MCF 10A (cell line): ENCODE measurements at regions not wholly inside any gene's neighbourhood (a gene's known extent, or its start where the extent isn't known, plus 50 kb on each side); places are given as distances from the start of the nearest gene placed in this dataset.

Experiments
- BruUV-seq: library from RNA; stranded (reverse); fragments of 400-500 nt; replicated peaks from 2 replicates; lab custom pipeline; 2021; lab: Mats Ljungman, UMichigan
- CTCF ChIA-PET: fragments of 300-600 bp; sonication (Branson Sonifier 250); formaldehyde crosslinking; extraction: SDS; loops from one replicate; lab custom pipeline; 2021; ENCODE audit warnings: antibody characterized with exemption, inconsistent platforms; lab: Yijun Ruan, JAX
- POLR2A ChIA-PET: fragments of 300-600, 350-650 bp; sonication (Branson Sonifier 250); formaldehyde crosslinking; extraction: SDS; loops from one replicate; lab custom pipeline; 2020; ENCODE audit warnings: antibody characterized with exemption, inconsistent platforms; lab: Yijun Ruan, JAX
- DNase-seq: peaks from one replicate; pipeline ENCODE4 v3.0.0-alpha.2; 2018; ENCODE audit not compliant: unreplicated experiment
- H3K27ac Mint-ChIP-seq: one replicate; pipeline ENCODE4 v1.8.0; 2022; ENCODE audit warnings: mild to moderate bottlenecking, low read depth, mixed read lengths; ENCODE audit not compliant: unreplicated experiment
- H3K27me3 Mint-ChIP-seq: one replicate; pipeline ENCODE4 v1.8.0; 2022; ENCODE audit warnings: mixed read lengths; ENCODE audit not compliant: insufficient read depth, unreplicated experiment
- H3K36me3 Mint-ChIP-seq: one replicate; pipeline ENCODE4 v1.8.0; 2022; ENCODE audit warnings: mild to moderate bottlenecking, moderate library complexity, mixed read lengths; ENCODE audit not compliant: insufficient read depth, unreplicated experiment
- H3K4me1 Mint-ChIP-seq: one replicate; pipeline ENCODE4 v1.8.0; 2022; ENCODE audit warnings: mixed read lengths; ENCODE audit not compliant: insufficient read depth, unreplicated experiment
- H3K4me3 Mint-ChIP-seq: one replicate; pipeline ENCODE4 v1.8.0; 2022; ENCODE audit warnings: mild to moderate bottlenecking, moderate library complexity, mixed read lengths; ENCODE audit not compliant: unreplicated experiment
- H3K9me3 Mint-ChIP-seq: one replicate; pipeline ENCODE4 v1.8.0; 2022; ENCODE audit warnings: mixed read lengths; ENCODE audit not compliant: unreplicated experiment
- intact Hi-C: fragments of 100-400 bp; cut with micrococcal nuclease; formaldehyde crosslinking; loops from 2 replicates; pipeline ENCODE4 v1.14.1; 2022
- TF ChIP-seq, protein P1 (sequence below): fragments of 200-600 bp; IDR thresholded peaks from one replicate; pipeline ENCODE4 v1.8.0; 2022; ENCODE audit warnings: antibody characterized with exemption, mild to moderate bottlenecking; ENCODE audit not compliant: unreplicated experiment

DNA sequence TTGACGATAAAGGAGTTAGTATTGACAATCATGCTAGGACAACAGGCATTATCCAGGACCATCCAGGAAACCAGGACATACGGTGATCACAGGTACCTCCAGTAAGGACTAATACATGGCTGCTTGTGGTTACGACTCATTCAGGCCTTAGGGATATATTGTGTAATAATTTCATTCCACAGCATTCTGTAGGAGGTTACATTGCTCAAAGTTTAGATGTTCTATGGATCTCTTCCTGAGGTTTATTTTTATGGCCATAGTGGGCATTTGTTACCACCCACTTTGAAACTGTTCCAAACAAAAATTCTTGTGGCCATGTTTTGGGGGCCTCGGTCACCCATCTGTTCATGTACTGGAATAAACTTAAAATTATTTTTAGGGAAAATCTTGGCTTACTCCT is 431.6 kb downstream of the METTL4 start:
- H3K27me3 Mint-ChIP-seq = no peaks in the 10 kb centered on the region
- no peak overlapping the region for H3K27ac Mint-ChIP-seq
- DNase-seq = peak; percentile 62
- H3K36me3 Mint-ChIP-seq = no peaks in the 10 kb centered on the region
- TF ChIP-seq, protein P1, sequence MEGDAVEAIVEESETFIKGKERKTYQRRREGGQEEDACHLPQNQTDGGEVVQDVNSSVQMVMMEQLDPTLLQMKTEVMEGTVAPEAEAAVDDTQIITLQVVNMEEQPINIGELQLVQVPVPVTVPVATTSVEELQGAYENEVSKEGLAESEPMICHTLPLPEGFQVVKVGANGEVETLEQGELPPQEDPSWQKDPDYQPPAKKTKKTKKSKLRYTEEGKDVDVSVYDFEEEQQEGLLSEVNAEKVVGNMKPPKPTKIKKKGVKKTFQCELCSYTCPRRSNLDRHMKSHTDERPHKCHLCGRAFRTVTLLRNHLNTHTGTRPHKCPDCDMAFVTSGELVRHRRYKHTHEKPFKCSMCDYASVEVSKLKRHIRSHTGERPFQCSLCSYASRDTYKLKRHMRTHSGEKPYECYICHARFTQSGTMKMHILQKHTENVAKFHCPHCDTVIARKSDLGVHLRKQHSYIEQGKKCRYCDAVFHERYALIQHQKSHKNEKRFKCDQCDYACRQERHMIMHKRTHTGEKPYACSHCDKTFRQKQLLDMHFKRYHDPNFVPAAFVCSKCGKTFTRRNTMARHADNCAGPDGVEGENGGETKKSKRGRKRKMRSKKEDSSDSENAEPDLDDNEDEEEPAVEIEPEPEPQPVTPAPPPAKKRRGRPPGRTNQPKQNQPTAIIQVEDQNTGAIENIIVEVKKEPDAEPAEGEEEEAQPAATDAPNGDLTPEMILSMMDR = no peak
- ChIA-PET CTCF (interaction anchor here (1.2 to 1.9 kb wide), 3 partner anchors 13 to 403 kb away, joined by 4 to 7 read pairs (median 6); no protein-coding TSS in a partner anchor), POLR2A (no interaction called here)
- no peak overlapping the region for H3K4me3 Mint-ChIP-seq
- H3K9me3 Mint-ChIP-seq = no peaks in the 10 kb centered on the region
- H3K4me1 Mint-ChIP-seq = peaks cover 15% of the 10 kb centered on the region
- no TSS peak for BruUV-seq
- intact Hi-C loops = no loop called here

DNA sequence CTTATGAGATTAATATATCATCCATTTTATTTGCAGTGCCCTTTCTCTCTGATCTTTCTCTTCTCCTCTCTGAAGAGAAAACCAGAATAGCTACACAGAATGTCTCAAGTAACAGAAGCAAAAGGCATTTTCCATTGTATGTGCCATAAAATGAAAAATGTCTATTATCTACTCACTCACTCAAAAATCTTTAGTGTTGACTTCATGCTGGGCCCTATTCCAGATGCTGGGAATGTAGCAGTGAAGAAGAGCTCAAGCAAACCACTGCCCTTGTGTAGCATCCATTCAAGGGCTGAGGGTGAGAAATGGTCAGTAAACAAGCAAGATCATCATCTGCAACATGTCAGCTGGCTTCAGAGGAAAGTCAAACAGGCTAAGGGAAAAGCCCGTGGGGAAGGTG is 427.7 kb downstream of the METTL4 start:
- H3K9me3 Mint-ChIP-seq = no peaks in the 10 kb centered on the region
- TF ChIP-seq, protein P1 = no peak
- DNase-seq = no peak
- H3K27ac Mint-ChIP-seq = no peak overlapping the region
- H3K4me1 Mint-ChIP-seq = peaks cover 36% of the 10 kb centered on the region
- ChIA-PET POLR2A (interaction anchor here (0.5 kb wide), 1 partner anchor 16 kb away, joined by 3 read pairs; no protein-coding TSS in a partner anchor), CTCF (interaction anchor here (0.7 to 1.3 kb wide), 2 partner anchors 39 to 1160 kb away, joined by 3 to 5 read pairs; no protein-coding TSS in a partner anchor)
- no peak overlapping the region for H3K4me3 Mint-ChIP-seq
- intact Hi-C loops = no loop called here
- H3K27me3 Mint-ChIP-seq = no peaks in the 10 kb centered on the region
- no peaks in the 10 kb centered on the region for H3K36me3 Mint-ChIP-seq
- BruUV-seq = no TSS peak

DNA sequence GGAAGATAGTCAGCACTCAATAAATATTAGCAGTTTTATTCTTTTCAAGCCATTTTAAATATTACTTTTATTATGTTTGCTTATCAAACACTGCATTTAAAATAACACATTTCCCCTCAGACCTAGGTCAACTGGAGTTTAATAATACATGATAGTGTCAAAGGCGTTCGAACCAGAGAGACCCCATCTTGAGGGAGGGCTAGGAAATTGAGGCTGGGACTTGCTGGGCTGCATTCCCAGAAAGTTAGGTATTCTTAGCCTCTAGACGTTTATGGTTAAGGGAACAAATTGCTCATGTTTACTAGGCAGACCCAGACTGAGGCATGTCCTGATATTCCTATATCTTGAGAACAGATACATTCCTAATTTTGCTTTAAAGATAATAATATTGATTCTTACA is 426.5 kb downstream of the METTL4 start:
- Mint-ChIP-seq H3K27me3 (no peaks in the 10 kb centered on the region), H3K4me1 (peaks cover 36% of the 10 kb centered on the region), H3K27ac (no peak overlapping the region), H3K4me3 (no peak overlapping the region), H3K36me3 (no peaks in the 10 kb centered on the region), H3K9me3 (no peaks in the 10 kb centered on the region)
- intact Hi-C loops = no loop called here
- no peak for DNase-seq
- POLR2A ChIA-PET = interaction anchor here (0.6 kb wide), 1 partner anchor 23 kb away, joined by 7 read pairs; no protein-coding TSS in a partner anchor
- TF ChIP-seq, protein P1 = no peak
- CTCF ChIA-PET = interaction anchor here (1.2 to 1.3 kb wide), 2 partner anchors 40 to 79 kb away, joined by 3 to 5 read pairs; no protein-coding TSS in a partner anchor
- no TSS peak for BruUV-seq

DNA sequence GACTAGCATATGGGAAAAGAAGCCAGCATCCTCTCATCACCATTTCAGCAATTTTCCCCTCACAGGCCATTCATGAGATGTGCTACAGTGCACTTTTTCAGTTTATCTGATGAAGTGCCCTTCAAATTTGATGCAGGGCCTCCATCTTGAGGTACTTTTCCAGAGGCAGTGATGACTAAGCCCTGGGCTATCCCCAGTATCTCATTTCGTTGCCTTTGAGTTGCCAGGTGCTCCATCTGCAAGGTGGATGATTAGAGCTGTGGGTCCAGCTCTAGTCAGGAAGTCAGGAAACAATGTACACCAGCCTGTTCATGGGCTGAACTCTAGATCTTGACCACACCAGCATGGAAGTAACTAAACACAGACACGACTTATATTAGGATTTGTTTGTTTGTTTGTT is 425.2 kb downstream of the METTL4 start:
- Mint-ChIP-seq H3K27ac (no peak overlapping the region), H3K9me3 (no peaks in the 10 kb centered on the region), H3K4me3 (no peak overlapping the region), H3K27me3 (no peaks in the 10 kb centered on the region), H3K4me1 (peaks cover 41% of the 10 kb centered on the region), H3K36me3 (no peaks in the 10 kb centered on the region)
- CTCF ChIA-PET = no interaction called here
- POLR2A ChIA-PET = interaction anchor here (1.2 kb wide), 1 partner anchor 14 kb away, joined by 5 read pairs; no protein-coding TSS in a partner anchor
- no TSS peak for BruUV-seq
- no peak for DNase-seq
- TF ChIP-seq, protein P1 = no peak
- intact Hi-C loops = no loop called here
